ENCODE measurements at regions not wholly inside any gene's neighbourhood (a gene's known extent, or its start where the extent isn't known, plus 50 kb on each side); places are given as distances from the start of the nearest gene placed in this dataset.

- TF ChIP-seq, protein P1, sequence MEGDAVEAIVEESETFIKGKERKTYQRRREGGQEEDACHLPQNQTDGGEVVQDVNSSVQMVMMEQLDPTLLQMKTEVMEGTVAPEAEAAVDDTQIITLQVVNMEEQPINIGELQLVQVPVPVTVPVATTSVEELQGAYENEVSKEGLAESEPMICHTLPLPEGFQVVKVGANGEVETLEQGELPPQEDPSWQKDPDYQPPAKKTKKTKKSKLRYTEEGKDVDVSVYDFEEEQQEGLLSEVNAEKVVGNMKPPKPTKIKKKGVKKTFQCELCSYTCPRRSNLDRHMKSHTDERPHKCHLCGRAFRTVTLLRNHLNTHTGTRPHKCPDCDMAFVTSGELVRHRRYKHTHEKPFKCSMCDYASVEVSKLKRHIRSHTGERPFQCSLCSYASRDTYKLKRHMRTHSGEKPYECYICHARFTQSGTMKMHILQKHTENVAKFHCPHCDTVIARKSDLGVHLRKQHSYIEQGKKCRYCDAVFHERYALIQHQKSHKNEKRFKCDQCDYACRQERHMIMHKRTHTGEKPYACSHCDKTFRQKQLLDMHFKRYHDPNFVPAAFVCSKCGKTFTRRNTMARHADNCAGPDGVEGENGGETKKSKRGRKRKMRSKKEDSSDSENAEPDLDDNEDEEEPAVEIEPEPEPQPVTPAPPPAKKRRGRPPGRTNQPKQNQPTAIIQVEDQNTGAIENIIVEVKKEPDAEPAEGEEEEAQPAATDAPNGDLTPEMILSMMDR (IDR thresholded peaks at IDR 0.05), result no peak
- no peak for TF ChIP-seq POLR2A (IDR thresholded peaks at IDR 0.05)
These were observed 340.8 kb upstream of the KLF3 start for GRCh38 chr4:38323141-38323641.
